Stimulated activated CD4-positive, alpha-beta T cell treated with anti-CD3 and anti-CD28 coated beads, TNF-alpha, amount 100 ng/mL, for 24 hours (primary cell): ENCODE measurements at regions not wholly inside any gene's neighbourhood (a gene's known extent, or its start where the extent isn't known, plus 50 kb on each side); places are given as distances from the start of the nearest gene placed in this dataset.

Experiments
- DNase-seq, 3 experiments: peaks; one replicate each; pipeline ENCODE4 v3.0.0-alpha.2; 2020; ENCODE audit warnings: low read depth in 3 of 3

- DNase-seq = no peak
These were observed 1092.0 kb downstream of the MAT2B start for GRCh38 chr5:164597293-164597900.

DNA sequence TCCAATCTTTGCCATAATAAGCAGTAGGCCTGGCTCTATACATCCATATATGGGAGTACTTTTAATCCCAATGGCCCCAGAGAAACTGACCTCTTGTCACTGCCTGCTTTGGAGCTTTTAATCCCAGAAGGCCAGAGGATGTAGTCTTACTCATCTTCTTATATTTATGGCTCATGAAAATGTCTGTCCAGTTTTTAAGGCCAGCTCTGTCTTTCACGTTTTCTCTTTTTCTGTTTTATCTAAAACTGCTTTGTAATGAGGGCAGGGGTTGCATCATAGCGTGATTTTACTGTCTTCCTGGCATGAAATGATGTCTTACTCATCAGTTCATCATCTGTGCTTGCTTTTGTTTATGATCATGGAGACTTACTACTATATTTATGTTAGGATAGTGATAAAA is 1094.9 kb downstream of the MAT2B start:
- no peak for DNase-seq

GRCh38 chr5:164600929-164601535 is 1095.6 kb downstream of the MAT2B start:
- no peak for DNase-seq

GRCh38 chr5:164608507-164608906 is 1103.1 kb downstream of the MAT2B start:
- DNase-seq = no peak

GRCh38 chr5:164610374-164610773 is 1105.0 kb downstream of the MAT2B start:
- no peak for DNase-seq

GRCh38 chr5:164614707-164615106 is 1109.3 kb downstream of the MAT2B start:
- DNase-seq = no peak

DNA sequence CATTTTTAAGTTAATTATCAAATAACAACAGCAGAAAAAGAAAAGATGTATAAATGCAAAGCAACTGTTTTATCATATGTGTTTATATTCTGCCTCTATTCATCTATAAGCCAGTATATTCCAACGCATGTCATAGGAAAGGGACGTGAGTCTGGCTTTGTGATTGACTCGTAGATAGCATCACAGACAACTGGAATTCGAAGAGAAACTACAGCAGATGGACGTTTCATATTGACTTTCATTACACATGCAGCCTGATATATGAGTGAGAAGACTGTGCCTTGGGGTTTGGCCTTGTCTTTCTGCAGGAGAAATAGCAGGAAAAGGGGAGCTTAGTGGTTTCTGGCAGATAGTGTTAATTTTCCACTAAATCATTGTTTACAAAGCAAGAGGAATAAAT is 1111.9 kb downstream of the MAT2B start:
- no peak for DNase-seq

GRCh38 chr5:164627021-164627420 is 1121.6 kb downstream of the MAT2B start:
- no peak for DNase-seq

DNA sequence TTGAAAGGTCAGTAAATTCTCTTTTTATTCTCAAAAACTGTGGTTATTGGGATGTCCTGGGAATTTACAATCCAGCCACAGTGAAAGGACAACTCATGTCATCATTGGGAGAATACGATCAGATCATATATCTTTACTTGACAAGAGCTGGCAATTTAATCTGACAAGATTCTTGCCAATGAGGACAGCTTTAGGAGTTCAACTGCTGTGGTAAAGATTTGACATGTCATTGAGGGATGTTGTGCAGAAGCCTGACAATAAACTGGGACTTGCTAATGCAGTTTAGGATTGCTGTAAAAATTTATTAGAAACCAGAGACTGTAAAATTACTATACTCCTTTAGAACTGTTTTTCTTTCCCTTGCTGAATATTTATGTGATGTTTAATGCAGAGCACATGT is 1131.0 kb downstream of the MAT2B start:
- DNase-seq = no peak

DNA sequence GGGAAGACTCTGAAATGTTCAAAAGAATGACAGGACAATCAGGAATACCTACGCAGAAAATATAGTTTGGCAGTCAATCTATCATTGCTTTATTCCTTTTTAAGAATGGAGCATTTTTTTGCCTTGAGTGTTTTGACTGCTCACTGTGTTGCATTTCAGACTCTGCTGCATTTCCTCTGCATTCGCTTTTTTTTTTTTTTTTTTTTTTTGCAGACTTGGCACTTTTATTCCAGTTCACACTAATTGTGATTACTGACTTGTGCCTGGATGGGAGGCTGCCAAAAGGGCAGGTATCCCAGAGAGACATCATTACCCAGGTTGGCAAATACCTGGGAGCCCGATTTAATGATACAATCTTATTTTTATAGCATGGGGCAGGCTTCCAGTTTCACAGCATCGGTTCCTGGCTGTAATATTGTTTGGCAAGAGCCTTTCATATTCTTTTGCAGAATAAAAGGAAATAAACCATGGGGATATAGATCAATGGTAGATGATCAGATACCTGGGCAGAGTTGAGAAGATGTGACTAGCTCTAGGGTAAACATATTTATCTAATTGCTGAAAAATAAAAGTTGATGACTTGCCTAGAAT is 1132.6 kb downstream of the MAT2B start:
- no peak for DNase-seq

GRCh38 chr5:164649266-164649665 is 1143.8 kb downstream of the MAT2B start:
- DNase-seq = no peak

DNA sequence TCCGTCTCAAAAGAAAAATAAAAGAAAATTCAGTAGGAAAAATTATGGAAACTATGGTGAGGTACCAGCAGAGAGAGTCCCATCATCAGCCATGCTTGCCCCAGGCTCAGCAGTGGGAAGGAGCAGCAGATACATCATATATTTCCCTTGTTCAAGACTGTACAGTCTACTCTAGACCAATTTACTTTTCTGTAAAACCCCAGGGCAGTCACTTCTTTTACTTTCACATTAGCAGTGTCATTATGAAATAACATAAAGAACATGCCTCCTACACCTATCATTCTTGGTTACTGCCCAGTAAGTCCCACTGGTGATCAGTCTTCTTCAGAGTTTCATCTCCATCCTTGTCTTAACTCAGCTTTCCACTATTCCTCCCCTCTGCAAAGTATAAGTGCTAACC is 1145.0 kb downstream of the MAT2B start:
- DNase-seq = no peak

GRCh38 chr5:164651546-164652275 is 1146.3 kb downstream of the MAT2B start:
- no peak for DNase-seq

GRCh38 chr5:164652276-164652660 is 1146.8 kb downstream of the MAT2B start:
- DNase-seq = no peak

- DNase-seq = no peak
These were observed 1158.0 kb downstream of the MAT2B start for GRCh38 chr5:164663198-164663989.

GRCh38 chr5:164671640-164672039 is 1166.2 kb downstream of the MAT2B start:
- no peak for DNase-seq

GRCh38 chr5:164672205-164672604 is 1166.8 kb downstream of the MAT2B start:
- DNase-seq = no peak

DNA sequence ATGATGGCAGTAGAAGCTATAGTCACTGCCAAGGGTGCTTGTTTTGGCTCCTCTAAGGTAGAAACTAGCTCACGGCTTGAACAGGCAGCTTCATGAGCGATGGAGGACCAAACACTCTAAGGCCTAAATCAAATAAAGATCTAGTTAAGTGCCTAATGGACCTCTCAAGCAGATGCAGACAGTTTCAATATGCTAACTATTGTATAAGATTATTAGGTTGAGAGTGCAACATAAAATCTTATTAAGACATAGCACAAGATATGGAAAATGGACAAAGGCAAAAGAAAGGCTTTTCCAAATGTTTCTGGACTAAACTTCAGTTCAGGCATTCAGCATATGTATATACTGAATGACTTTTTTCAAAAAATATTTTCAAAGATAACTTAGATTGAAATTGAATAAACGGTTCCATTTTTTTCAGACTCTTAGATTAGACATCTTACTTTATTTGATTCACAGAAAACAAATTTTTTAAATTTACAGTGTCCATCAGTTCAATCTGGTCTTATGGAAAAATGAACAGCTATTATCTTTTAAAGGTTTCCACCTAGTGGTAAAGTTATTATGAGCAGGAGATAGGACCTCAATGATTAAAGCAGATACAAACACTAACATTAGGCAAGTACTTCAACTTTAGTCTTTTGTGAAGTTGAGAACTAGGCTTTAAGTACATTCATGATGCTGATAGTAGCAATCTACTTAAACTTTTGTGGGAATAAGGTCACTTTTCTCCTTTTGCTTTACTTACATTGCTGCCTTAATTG is 1167.7 kb downstream of the MAT2B start:
- DNase-seq = no peak

- no peak for DNase-seq
These were observed 1174.0 kb downstream of the MAT2B start for GRCh38 chr5:164679461-164679860.

DNA sequence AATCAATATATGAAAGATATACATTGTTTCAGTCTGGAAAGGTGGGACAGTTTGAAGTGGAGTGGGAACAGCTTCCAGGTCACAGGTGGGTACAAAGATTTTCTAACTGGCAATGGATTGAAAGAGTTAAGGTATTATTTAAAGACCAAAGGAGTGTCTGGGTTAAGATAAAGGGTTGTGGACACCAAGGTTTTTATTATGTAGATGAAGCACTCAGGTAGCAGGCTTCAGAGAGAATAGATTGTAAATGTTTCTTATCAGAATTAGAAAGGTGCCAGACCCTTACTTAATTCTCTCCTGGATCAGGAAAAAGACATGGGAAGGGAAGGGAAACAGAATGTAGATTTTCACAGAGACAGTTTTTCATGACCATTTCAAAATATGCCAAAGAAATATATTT is 1174.8 kb downstream of the MAT2B start:
- no peak for DNase-seq

DNA sequence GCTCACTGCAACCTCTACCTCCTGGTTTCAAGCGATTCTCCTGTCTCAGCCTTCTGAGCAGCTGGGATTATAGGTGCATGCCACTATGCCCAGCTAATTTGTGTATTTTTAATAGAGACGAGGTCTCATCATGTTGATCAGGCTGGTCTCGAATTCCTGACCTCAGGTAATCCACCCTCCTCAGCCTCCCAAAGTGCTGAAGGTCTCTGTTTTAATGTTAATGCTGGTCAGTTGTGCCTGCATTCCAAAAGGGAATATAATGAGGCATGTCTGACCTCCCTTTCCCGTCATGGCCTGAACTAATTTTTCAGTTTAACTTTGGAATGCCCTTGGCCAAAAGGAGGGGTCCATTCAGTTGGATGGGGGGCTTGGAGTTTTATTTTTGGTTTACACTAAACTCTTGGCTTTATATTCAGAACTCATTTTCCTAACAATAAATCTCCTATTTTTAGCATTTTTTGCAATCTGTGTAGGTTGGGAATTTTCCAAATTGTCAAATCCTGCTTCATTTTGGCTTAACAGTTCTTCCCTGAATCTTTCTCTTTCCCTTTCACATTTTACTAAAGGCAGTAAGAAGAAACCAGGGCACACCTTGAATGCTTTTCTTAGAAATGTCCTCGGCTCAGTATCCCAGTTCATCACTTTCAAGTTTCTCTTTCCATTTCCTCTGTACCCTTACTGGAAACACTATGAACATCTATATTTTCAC is 1175.5 kb downstream of the MAT2B start:
- DNase-seq = no peak
